SJSA1 (cell line): ENCODE measurements at regions not wholly inside any gene's neighbourhood (a gene's known extent, or its start where the extent isn't known, plus 50 kb on each side); places are given as distances from the start of the nearest gene placed in this dataset.

Experiments
- DNase-seq, 2 experiments: peaks; one replicate each; pipeline ENCODE4 v3.0.0-alpha.2; 2015 to 2020; ENCODE audit warnings: low spot score in 2 of 2, low read depth in 1 of 2
- H3K27ac ChIP-seq: fragments of 250-450 bp; sonication (Bioruptor Pico); 2 replicates; pipeline ENCODE4 v1.5.1; 2020; ENCODE audit warnings: mild to moderate bottlenecking, moderate library complexity
- H3K27me3 ChIP-seq: fragments of 250-450 bp; sonication (Bioruptor Pico); replicated peaks from 2 replicates; pipeline ENCODE4 v1.5.1; 2020; ENCODE audit warnings: mild to moderate bottlenecking, moderate library complexity
- H3K36me3 ChIP-seq: fragments of 250-450 bp; sonication (Bioruptor Pico); 2 replicates; pipeline ENCODE4 v1.5.1; 2020; ENCODE audit warnings: mild to moderate bottlenecking
- H3K4me1 ChIP-seq: fragments of 250-450 bp; sonication (Bioruptor Pico); replicated peaks from 2 replicates; pipeline ENCODE4 v1.6.1; 2021; ENCODE audit warnings: mild to moderate bottlenecking
- H3K4me3 ChIP-seq: fragments of 250-450 bp; sonication (Bioruptor Pico); 2 replicates; pipeline ENCODE4 v1.5.1; 2020; ENCODE audit warnings: mild to moderate bottlenecking
- H3K9me3 ChIP-seq: fragments of 250-450 bp; sonication (Bioruptor Pico); replicated peaks from 2 replicates; pipeline ENCODE4 v1.5.1; 2020; ENCODE audit warnings: mild to moderate bottlenecking

DNA sequence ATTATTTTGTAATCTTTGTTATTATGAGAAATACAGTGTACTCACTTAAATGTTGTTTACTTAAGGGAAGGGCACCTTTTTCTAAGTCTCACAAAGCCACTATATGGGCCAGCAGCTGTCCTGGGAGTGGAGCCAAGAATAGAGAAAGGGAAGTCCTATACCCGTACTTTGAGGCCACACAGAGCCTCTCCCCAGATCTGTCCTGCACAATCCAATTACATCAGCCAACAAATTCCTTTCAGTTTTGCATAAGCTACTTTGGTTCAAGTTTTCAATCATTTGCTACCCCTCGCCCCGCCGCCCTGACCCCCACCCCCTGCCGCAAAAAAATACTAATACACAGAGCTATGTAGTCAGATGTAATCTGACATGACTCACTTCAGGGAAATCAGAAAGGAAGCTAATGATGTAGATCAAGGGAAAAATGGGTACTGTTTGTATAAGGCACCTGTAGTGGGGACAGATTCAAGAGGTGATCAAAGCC, 297.4 kb upstream of the NEBL start:
- H3K36me3 ChIP-seq = no peaks in the 10 kb centered on the region
- H3K27me3 ChIP-seq = no peaks in the 10 kb centered on the region
- no peak overlapping the region for H3K27ac ChIP-seq
- no peak for DNase-seq
- H3K4me1 ChIP-seq = no peaks in the 10 kb centered on the region
- no peaks in the 10 kb centered on the region; the same call in 1 of the 2 replicates for H3K9me3 ChIP-seq
- H3K4me3 ChIP-seq = no peak overlapping the region

- Histone ChIP-seq H3K4me3 (no peak overlapping the region), H3K9me3 (no peaks in the 10 kb centered on the region; the same call in 1 of the 2 replicates), H3K4me1 (no peaks in the 10 kb centered on the region), H3K27me3 (no peaks in the 10 kb centered on the region), H3K36me3 (no peaks in the 10 kb centered on the region), H3K27ac (no peak overlapping the region)
- DNase-seq = no peak
Observed at GRCh38 chr10:21193196-21193595, 296.1 kb upstream of the NEBL start.

DNA sequence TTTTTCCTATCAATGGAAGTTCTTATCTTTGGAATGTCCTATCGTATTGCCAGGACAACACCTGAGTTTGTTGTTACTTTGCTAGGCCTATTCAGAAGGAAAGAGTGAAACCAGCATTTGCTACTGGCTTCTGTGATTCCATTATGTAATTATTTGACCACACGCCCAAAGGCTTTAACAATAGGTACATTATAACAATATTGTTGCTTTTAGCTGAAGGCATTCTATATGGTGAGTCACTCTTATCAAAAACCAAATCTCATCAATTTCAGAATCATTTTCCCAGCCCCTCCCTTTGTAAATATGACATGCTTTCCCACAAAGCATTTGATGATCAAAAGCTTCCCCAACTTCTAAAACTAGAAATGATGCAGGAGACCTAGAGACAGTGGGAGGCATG, 294.4 kb upstream of the NEBL start:
- H3K4me3 ChIP-seq = no peak overlapping the region
- no peaks in the 10 kb centered on the region for H3K36me3 ChIP-seq
- H3K4me1 ChIP-seq = no peaks in the 10 kb centered on the region
- H3K27me3 ChIP-seq = no peaks in the 10 kb centered on the region
- DNase-seq = no peak
- no peaks in the 10 kb centered on the region for H3K9me3 ChIP-seq
- H3K27ac ChIP-seq = no peak overlapping the region

DNA sequence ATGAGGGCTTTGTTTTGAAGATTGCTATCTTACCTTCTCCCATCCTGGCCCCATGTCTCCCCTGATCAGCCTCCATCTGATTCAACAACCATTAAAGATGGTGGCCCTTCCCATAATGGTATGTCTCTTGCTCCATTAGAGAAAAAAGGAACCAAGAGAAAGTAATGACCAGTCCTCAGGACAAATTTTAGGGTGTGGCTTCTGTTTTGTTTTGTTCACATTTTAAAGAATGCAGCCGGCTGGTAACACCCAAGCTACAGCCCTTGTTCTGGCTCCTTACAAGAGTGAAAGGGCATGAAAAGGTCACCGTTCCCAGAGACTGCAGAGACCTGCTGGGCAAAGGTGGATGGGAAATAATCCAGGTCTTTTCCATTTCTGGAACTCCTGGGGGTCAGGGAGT, 287.9 kb upstream of the NEBL start:
- no peak overlapping the region for H3K27ac ChIP-seq
- H3K4me1 ChIP-seq = peaks cover 5% of the 10 kb centered on the region; the same call in 1 of the 2 replicates
- H3K9me3 ChIP-seq = no peaks in the 10 kb centered on the region
- H3K36me3 ChIP-seq = no peaks in the 10 kb centered on the region
- H3K4me3 ChIP-seq = no peak overlapping the region
- DNase-seq = no peak
- H3K27me3 ChIP-seq = no peaks in the 10 kb centered on the region

DNA sequence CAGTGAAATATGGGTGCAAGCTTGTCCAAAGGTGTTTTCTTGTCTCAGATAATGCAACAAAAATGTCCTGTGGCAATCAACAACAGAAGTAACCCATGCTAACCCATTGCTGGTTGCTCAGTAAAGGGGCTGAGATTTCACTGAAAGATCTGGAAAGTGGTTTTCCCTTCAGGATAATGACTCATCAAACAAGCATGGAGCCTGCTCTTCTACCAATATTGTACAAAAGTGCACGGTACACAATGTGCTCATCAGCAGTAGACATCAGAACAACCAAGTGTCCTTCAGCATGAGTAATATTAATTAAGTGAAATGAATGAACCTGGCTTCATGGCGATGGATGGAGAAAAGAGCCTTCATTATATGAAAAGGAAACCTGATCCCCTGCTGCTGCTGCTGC, 287.1 kb upstream of the NEBL start:
- peaks cover 5% of the 10 kb centered on the region; the same call in 1 of the 2 replicates for H3K4me1 ChIP-seq
- no peak for DNase-seq
- no peaks in the 10 kb centered on the region for H3K36me3 ChIP-seq
- H3K27me3 ChIP-seq = no peaks in the 10 kb centered on the region
- no peak overlapping the region for H3K27ac ChIP-seq
- H3K9me3 ChIP-seq = no peaks in the 10 kb centered on the region
- no peak overlapping the region for H3K4me3 ChIP-seq

DNA sequence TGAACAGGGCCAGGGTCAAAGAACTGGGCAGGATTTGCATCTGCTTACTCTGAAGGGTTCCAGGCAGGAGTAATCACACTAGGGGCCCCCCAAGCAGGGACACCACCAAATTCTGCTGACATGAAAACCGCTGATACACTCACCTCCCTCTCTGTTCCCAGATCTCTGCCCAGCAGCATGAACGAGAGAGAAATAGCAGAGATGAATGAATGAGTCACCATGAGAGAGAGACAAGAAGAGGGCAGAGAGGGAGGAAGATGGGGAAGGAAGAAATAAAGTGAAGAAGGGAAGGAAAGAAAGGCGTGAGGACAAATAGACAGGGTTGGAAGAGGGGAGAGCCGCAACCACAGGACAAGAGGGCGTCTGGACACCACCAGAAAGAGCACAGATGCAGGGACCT, 285.9 kb upstream of the NEBL start:
- Histone ChIP-seq H3K27me3 (no peaks in the 10 kb centered on the region), H3K9me3 (no peaks in the 10 kb centered on the region), H3K36me3 (no peaks in the 10 kb centered on the region), H3K4me3 (no peak overlapping the region), H3K4me1 (peaks cover 5% of the 10 kb centered on the region; the same call in 1 of the 2 replicates), H3K27ac (no peak overlapping the region)
- no peak for DNase-seq

DNA sequence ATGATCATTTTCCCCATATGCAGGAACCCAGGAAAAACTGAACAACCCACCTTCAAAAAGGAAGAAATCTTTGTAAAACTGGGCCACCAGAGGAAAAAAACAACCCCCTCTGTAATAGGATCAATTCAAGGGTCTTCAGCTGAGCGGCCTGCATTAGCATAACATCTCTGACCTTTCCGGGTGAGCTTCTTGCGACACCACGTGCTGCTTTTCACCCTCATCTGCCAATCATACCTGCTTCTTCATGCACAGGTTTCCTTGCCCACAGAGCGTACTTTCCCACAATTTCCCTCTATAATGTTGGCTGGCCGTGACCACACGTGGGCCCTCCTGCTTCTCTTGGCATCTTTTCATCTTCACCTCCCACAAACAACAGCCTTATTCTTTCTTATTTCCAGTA, 284.3 kb upstream of the NEBL start:
- no peaks in the 10 kb centered on the region for H3K27me3 ChIP-seq
- peaks cover 5% of the 10 kb centered on the region; the same call in 1 of the 2 replicates for H3K4me1 ChIP-seq

DNA sequence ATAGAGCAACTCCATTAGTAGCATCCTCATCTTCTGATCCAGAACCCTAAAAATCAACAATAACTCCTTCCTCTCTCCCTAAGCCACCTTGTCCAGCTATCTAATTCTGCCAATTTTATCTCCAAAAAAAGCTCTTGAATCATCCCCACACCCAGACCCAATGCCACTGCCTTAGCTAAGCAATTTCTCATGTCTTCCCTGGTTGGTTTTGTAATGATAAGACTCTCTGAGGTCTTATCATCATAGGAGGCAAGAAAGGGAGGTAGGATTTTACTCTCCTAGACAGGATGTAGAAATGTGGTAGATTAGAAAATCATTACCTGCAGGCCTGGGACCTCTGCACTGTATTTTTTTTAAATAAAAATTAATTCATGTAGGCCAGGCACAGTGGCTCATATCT, 283.5 kb upstream of the NEBL start:
- Histone ChIP-seq H3K27me3 (0 out of 2 replicates have a peak, but pooled peaks cover under 1% of the 10 kb centered on the region), H3K4me3 (no peak overlapping the region), H3K36me3 (no peaks in the 10 kb centered on the region), H3K4me1 (peaks cover 5% of the 10 kb centered on the region; the same call in 1 of the 2 replicates), H3K27ac (no peak overlapping the region), H3K9me3 (no peaks in the 10 kb centered on the region)
- no peak for DNase-seq

More for the DNA sequence above, 284.3 kb upstream of the NEBL start:
- H3K4me3 ChIP-seq = no peak overlapping the region
- no peak for DNase-seq
- H3K36me3 ChIP-seq = no peaks in the 10 kb centered on the region
- no peak overlapping the region for H3K27ac ChIP-seq
- no peaks in the 10 kb centered on the region for H3K9me3 ChIP-seq

DNA sequence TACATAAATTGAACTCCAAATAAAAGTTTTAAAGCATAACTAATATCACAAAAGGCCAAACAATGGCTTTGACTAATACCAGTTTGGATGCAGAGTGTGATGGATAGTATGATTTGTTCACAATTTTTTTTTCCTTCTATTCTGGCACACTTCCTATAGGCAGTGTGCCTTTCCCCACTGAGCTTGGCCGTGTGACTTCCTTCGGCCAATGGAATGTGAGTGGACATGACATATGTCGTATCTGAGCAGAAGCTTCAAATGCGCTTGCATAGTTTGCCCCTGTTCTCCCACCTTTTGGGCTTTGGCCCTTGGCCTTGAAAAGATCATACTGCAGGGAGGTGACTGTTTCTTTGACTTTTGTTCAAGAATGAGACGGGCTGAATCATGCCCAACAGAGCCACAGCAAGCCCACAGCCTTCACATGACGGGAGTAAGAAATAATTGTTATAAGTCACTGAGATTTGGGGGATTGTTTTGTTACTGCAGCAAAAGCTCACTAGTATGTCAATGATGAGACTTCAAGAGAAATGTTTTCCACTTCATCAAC, 279.9 kb upstream of the NEBL start:
- H3K27me3 ChIP-seq = peaks cover 26% of the 10 kb centered on the region
- DNase-seq = no peak
- no peak overlapping the region for H3K4me3 ChIP-seq

GRCh38 chr10:21175797-21176196, 278.7 kb upstream of the NEBL start:
- DNase-seq = no peak
- Histone ChIP-seq H3K27me3 (peaks cover 28% of the 10 kb centered on the region), H3K4me3 (no peak overlapping the region), H3K27ac (no peak overlapping the region), H3K36me3 (no peaks in the 10 kb centered on the region), H3K9me3 (peaks cover 3% of the 10 kb centered on the region; the same call in 1 of the 2 replicates), H3K4me1 (peaks cover 18% of the 10 kb centered on the region)

More for the DNA sequence above, 279.9 kb upstream of the NEBL start:
- peaks cover 3% of the 10 kb centered on the region; the same call in 1 of the 2 replicates for H3K9me3 ChIP-seq
- H3K36me3 ChIP-seq = no peaks in the 10 kb centered on the region
- H3K27ac ChIP-seq = no peak overlapping the region
- H3K4me1 ChIP-seq = peaks cover 18% of the 10 kb centered on the region

DNA sequence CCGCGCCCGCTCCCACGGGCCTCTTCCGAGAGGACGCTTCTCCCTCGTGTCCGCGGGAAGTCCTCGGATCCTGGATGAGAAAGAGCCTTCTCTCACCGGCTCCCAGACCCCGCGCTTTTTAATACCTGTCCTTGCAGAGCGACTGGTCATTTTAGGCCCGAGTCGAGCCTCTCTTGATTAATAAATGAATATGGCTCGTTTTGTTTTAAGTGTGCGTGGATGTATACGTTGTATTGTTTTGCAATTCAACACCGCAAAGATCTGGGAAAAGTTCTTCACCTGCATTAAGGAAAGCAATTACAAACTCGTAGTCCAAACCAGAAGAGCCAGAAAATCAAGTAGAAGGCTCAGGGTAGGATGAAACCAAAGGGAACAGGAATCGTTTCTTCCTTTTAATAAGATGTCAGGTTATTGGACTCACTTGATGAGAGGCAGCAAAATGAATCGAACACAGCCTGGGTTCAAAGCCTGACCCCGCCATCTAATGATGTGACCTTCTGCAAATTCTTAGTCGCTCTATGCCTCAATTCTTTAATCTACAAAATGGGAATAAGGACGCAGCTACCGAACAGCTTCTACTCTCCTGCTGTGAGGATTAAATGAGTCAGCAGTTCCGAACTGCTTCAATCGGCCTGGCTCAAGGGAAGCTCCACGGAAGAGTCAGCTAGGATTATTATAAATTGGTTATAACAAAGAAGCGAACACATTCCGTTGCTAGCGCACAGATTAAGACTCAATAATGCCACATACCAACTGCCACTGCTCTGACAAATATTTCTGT, 277.8 kb upstream of the NEBL start:
- Histone ChIP-seq H3K9me3 (peaks cover 3% of the 10 kb centered on the region; the same call in 1 of the 2 replicates), H3K4me3 (no peak overlapping the region), H3K36me3 (no peaks in the 10 kb centered on the region), H3K4me1 (peaks cover 18% of the 10 kb centered on the region), H3K27me3 (peaks cover 28% of the 10 kb centered on the region), H3K27ac (no peak overlapping the region)
- DNase-seq = no peak

DNA sequence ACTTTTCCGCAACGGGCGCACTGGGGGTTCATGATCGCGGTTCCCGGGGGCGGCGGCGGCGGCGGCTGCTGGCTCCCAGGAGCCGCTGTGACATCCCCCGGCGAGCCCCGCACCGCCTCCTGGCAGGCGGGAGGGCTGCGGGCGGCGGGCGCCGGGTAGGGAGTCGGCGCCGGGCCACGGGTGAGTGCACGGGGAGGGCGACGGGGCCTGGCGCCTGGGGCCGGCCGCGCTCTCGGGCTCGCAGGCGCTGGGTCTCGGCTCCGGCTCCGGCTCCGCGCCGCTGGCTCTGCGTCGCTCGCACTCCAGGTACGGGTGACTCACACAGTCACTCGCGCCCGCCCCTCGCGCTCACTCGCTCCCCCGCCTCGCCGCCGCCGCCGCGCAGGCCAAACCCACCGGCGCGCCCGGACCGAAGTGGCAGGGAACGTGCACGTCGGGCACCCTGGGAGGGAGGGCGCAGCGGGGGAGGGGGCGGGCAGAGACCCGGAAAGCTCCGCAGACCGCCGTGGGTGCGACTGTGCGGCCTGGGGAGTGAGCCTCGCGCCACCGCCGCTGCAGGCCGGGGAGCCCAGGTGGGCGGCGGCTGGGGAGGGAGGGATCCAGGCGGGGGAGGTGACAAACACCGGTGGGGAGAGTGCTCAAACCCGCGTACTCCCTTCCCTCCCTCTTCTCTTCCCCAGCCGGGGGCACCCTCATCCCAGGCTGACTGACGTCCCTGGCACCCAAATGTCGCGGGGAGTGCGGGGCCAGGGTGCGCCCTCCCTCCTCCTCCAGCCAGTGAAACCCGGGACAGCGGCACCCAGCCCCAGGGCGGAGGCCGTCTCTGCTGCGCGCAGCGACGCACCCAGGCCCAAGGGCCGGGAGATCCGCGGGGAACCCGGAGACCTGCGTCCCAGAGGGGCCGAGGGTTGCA, 276.9 kb upstream of the NEBL start:
- H3K4me3 ChIP-seq = peak overlapping the region; percentile 40
- no peak overlapping the region for H3K27ac ChIP-seq
- peaks cover 3% of the 10 kb centered on the region; the same call in 1 of the 2 replicates for H3K9me3 ChIP-seq
- H3K4me1 ChIP-seq = peaks cover 18% of the 10 kb centered on the region
- H3K36me3 ChIP-seq = no peaks in the 10 kb centered on the region
- peaks cover 28% of the 10 kb centered on the region for H3K27me3 ChIP-seq
- DNase-seq = peak in 1 of 2 experiments; percentile 43

DNA sequence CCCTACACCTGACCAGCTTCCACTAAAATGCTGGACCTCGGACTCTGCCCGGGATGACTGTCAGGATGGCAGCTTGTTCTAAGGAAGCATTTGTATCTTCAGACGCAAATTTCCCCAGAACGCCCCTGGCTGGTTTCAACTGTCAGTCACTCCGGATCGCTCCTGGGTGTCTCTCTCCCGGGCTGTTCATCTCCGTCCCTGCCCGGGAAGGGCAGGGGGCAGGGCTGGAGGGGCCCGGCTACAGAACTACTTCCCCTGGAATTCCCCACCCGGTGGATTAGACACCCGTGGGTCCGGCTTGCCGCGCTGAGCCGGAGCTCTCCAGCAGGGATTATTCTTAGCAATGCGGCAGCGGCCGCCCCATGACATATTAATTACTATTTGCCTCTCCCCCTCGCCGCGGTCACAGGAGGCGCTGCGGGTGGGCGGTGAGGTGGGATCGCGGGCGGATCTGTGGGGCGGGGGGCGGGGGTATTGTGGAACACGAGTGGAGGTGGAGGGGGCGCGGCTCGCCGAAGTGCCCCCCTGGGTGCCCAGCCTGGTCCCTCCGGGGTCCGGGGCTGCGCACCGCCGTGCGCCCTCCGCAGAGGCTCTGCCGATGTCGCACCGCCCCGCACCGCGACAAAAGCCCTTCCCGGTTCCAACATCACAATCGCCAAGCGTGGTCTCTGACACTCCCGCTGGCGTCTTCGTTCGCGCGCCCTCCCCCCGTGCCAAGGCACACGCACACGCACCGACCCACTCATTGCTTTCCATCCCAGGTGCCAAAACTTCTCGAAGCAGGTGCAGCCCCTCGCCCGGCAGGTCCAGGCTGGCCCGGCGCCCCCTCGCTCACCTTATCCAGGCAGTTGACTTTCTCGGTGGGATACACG, 276.1 kb upstream of the NEBL start:
- peaks cover 28% of the 10 kb centered on the region for H3K27me3 ChIP-seq
- peaks cover 18% of the 10 kb centered on the region for H3K4me1 ChIP-seq
- no peak overlapping the region for H3K27ac ChIP-seq
- DNase-seq = no peak
- H3K4me3 ChIP-seq = peak overlapping the region; percentile 40
- peaks cover 3% of the 10 kb centered on the region; the same call in 1 of the 2 replicates for H3K9me3 ChIP-seq
- no peaks in the 10 kb centered on the region for H3K36me3 ChIP-seq
